ENCODE measurements at regions not wholly inside any gene's neighbourhood (a gene's known extent, or its start where the extent isn't known, plus 50 kb on each side); places are given as distances from the start of the nearest gene placed in this dataset.

- CTCF ChIA-PET (ENCODE audit: partially characterized antibody) = no interaction called here
- DNase-seq = no peak
- POLR2A ChIA-PET (ENCODE audit: partially characterized antibody) = no interaction called here
- Histone ChIP-seq H3K4me3 (ENCODE audit: low read length in 2 of 2) (no peak overlapping the region), H3K9me3 (ENCODE audit: control insufficient read depth in 1 of 2, low read length in 2 of 2) (no peaks in the 10 kb centered on the region), H3K4me1 (ENCODE audit: insufficient read depth, low read length) (no peaks in the 10 kb centered on the region), H3K36me3 (ENCODE audit: insufficient read depth, low read length) (no peaks in the 10 kb centered on the region), H3K27ac (ENCODE audit: low read depth, low read length) (no peak overlapping the region), H3K27me3 (ENCODE audit: insufficient read depth, low read length) (no peaks in the 10 kb centered on the region)
- Mint-ChIP-seq H3K36me3 (no peaks in the 10 kb centered on the region), H3K4me3 (no peak overlapping the region), H3K27me3 (peaks cover 0 to 5% of the 10 kb centered on the region in 2 donors), H3K9me3 (peaks cover 0 to 2% (median 0%) of the 10 kb centered on the region in 8 donors), H3K4me1 (no peaks in the 10 kb centered on the region), H3K27ac (no peak overlapping the region)
- intact Hi-C loops (cut with micrococcal nuclease) = no loop called here
Observed at GRCh38 chr11:90349731-90350130, 126.9 kb upstream of the CHORDC1 start.

- intact Hi-C loops (cut with micrococcal nuclease) = no loop called here
- no peak overlapping the region for H3K4me3 ChIP-seq (ENCODE audit: low read length in 2 of 2)
- Mint-ChIP-seq H3K36me3 (no peaks in the 10 kb centered on the region), H3K4me3 (no peak overlapping the region), H3K27ac (no peak overlapping the region), H3K4me1 (no peaks in the 10 kb centered on the region), H3K9me3 (peaks cover 0 to 4% (median 0%) of the 10 kb centered on the region in 8 donors), H3K27me3 (peaks cover 0 to 1% of the 10 kb centered on the region in 2 donors)
- DNase-seq = no peak
- no peaks in the 10 kb centered on the region for H3K27me3 ChIP-seq (ENCODE audit: insufficient read depth, low read length)
- H3K9me3 ChIP-seq (ENCODE audit: control insufficient read depth in 1 of 2, low read length in 2 of 2) = no peaks in the 10 kb centered on the region
- ChIA-PET CTCF (ENCODE audit: partially characterized antibody) (no interaction called here), POLR2A (ENCODE audit: partially characterized antibody) (no interaction called here)
- H3K4me1 ChIP-seq (ENCODE audit: insufficient read depth, low read length) = no peaks in the 10 kb centered on the region
- no peak overlapping the region for H3K27ac ChIP-seq (ENCODE audit: low read depth, low read length)
- no peaks in the 10 kb centered on the region for H3K36me3 ChIP-seq (ENCODE audit: insufficient read depth, low read length)
Observed at GRCh38 chr11:90344546-90344945, 121.7 kb upstream of the CHORDC1 start.

DNA sequence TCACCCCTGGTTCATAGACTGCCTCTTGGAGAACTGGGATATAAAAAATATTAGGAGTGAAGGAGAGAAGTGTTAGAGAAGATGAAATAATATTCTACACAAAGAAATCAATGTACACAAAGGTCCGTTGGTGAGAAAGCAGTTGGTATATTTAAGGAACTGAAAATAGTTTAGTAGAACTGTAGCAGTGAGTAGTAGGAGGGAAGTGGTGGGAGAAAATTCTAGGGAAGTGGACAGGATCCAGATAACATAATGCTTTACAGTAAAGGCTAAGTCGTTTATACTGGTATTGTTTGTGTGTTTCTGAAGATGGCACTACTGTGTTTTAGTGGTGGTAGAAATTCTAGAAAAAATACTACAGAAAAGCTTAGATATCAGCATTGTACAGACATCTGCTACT, 120.8 kb upstream of the CHORDC1 start:
- DNase-seq = no peak
- Histone ChIP-seq H3K27me3 (ENCODE audit: insufficient read depth, low read length) (no peaks in the 10 kb centered on the region), H3K4me3 (ENCODE audit: low read length in 2 of 2) (no peak overlapping the region), H3K27ac (ENCODE audit: low read depth, low read length) (no peak overlapping the region), H3K9me3 (ENCODE audit: control insufficient read depth in 1 of 2, low read length in 2 of 2) (no peaks in the 10 kb centered on the region), H3K36me3 (ENCODE audit: insufficient read depth, low read length) (no peaks in the 10 kb centered on the region), H3K4me1 (ENCODE audit: insufficient read depth, low read length) (no peaks in the 10 kb centered on the region)
- Mint-ChIP-seq H3K36me3 (no peaks in the 10 kb centered on the region), H3K4me1 (no peaks in the 10 kb centered on the region), H3K27ac (no peak overlapping the region), H3K4me3 (no peak overlapping the region), H3K27me3 (peaks cover 1 to 2% of the 10 kb centered on the region in 2 donors), H3K9me3 (peaks cover 0 to 4% (median 0%) of the 10 kb centered on the region in 8 donors)
- intact Hi-C loops (cut with micrococcal nuclease) = no loop called here
- POLR2A ChIA-PET (ENCODE audit: partially characterized antibody) = no interaction called here
- CTCF ChIA-PET (ENCODE audit: partially characterized antibody) = no interaction called here

GRCh38 chr11:90341986-90342385, 119.1 kb upstream of the CHORDC1 start:
- Mint-ChIP-seq H3K4me1 (no peaks in the 10 kb centered on the region), H3K36me3 (no peaks in the 10 kb centered on the region), H3K27ac (no peak overlapping the region), H3K4me3 (no peak overlapping the region), H3K27me3 (peaks cover 1 to 4% of the 10 kb centered on the region in 2 donors), H3K9me3 (peaks cover 0 to 2% (median 0%) of the 10 kb centered on the region in 8 donors)
- no peak overlapping the region for H3K4me3 ChIP-seq (ENCODE audit: low read length in 2 of 2)
- H3K27ac ChIP-seq (ENCODE audit: low read depth, low read length) = no peak overlapping the region
- intact Hi-C loops (cut with micrococcal nuclease) = no loop called here
- no peaks in the 10 kb centered on the region for H3K36me3 ChIP-seq (ENCODE audit: insufficient read depth, low read length)
- H3K4me1 ChIP-seq (ENCODE audit: insufficient read depth, low read length) = no peaks in the 10 kb centered on the region
- DNase-seq = no peak
- CTCF ChIA-PET (ENCODE audit: partially characterized antibody) = no interaction called here
- H3K9me3 ChIP-seq (ENCODE audit: control insufficient read depth in 1 of 2, low read length in 2 of 2) = no peaks in the 10 kb centered on the region
- no peaks in the 10 kb centered on the region for H3K27me3 ChIP-seq (ENCODE audit: insufficient read depth, low read length)
- POLR2A ChIA-PET (ENCODE audit: partially characterized antibody) = no interaction called here

DNA sequence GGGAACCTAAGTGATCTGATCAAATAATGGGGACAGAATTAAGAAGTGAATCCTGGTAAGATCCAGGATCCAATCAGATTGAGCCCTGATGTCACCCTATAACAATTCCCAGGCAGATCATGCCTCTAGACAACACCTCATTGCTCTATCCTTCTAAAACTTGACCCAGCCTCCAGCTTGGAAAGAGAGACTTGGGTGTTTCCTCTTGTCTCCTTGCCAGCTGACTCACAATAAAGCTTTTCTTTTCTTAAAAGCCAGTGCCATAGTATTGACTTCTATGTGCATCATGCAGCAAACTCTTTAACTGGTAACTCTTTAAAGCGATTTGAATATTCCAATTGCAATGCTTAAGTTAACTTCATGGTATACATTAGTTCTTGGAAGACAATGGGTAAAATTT, 109.6 kb upstream of the CHORDC1 start:
- Histone ChIP-seq H3K9me3 (ENCODE audit: control insufficient read depth in 1 of 2, low read length in 2 of 2) (no peaks in the 10 kb centered on the region), H3K27me3 (ENCODE audit: insufficient read depth, low read length) (no peaks in the 10 kb centered on the region), H3K36me3 (ENCODE audit: insufficient read depth, low read length) (no peaks in the 10 kb centered on the region), H3K4me1 (ENCODE audit: insufficient read depth, low read length) (no peaks in the 10 kb centered on the region), H3K27ac (ENCODE audit: low read depth, low read length) (no peak overlapping the region), H3K4me3 (ENCODE audit: low read length in 2 of 2) (no peak overlapping the region)
- Mint-ChIP-seq H3K27me3 (peaks cover under 1 to 2% of the 10 kb centered on the region in 2 donors), H3K4me1 (no peaks in the 10 kb centered on the region), H3K4me3 (no peak overlapping the region), H3K36me3 (no peaks in the 10 kb centered on the region), H3K9me3 (no peaks in the 10 kb centered on the region), H3K27ac (no peak overlapping the region)
- CTCF ChIA-PET (ENCODE audit: partially characterized antibody) = no interaction called here
- intact Hi-C loops (cut with micrococcal nuclease) = no loop called here
- POLR2A ChIA-PET (ENCODE audit: partially characterized antibody) = no interaction called here
- no peak for DNase-seq

GRCh38 chr11:90330632-90331031, 107.8 kb upstream of the CHORDC1 start:
- H3K4me1 Mint-ChIP-seq = no peaks in the 10 kb centered on the region

DNA sequence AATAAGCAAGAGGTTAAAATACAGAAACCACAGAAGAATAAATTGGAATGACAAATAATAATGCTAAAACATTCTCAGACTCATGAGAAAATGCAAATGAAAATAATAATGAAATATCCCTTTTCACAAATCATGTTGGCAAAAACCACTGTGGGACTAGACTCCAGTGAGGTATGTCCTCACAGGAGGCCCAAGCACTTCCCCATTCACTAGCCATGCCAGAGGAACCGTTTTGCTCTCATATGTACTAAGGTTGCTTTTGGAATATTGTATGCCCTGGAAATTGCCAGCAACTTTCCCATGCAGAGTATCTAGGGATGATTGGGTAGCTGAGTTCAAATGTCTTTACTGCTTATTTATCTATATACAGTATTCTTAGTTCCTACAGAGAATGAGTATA, 106.2 kb upstream of the CHORDC1 start:
- Histone ChIP-seq H3K4me1 (ENCODE audit: insufficient read depth, low read length) (no peaks in the 10 kb centered on the region), H3K4me3 (ENCODE audit: low read length in 2 of 2) (no peak overlapping the region), H3K9me3 (ENCODE audit: control insufficient read depth in 1 of 2, low read length in 2 of 2) (no peaks in the 10 kb centered on the region), H3K27me3 (ENCODE audit: insufficient read depth, low read length) (no peaks in the 10 kb centered on the region), H3K36me3 (ENCODE audit: insufficient read depth, low read length) (no peaks in the 10 kb centered on the region), H3K27ac (ENCODE audit: low read depth, low read length) (no peak overlapping the region)
- Mint-ChIP-seq H3K36me3 (no peaks in the 10 kb centered on the region), H3K27ac (no peak overlapping the region), H3K4me1 (no peaks in the 10 kb centered on the region), H3K9me3 (peaks cover 0 to 2% (median 0%) of the 10 kb centered on the region in 8 donors), H3K4me3 (no peak overlapping the region), H3K27me3 (no peaks in the 10 kb centered on the region)
- CTCF ChIA-PET (ENCODE audit: partially characterized antibody) = no interaction called here
- intact Hi-C loops (cut with micrococcal nuclease) = no loop called here
- POLR2A ChIA-PET (ENCODE audit: partially characterized antibody) = no interaction called here
- DNase-seq = no peak

More at GRCh38 chr11:90330632-90331031, 107.8 kb upstream of the CHORDC1 start:
- H3K27me3 ChIP-seq (ENCODE audit: insufficient read depth, low read length) = no peaks in the 10 kb centered on the region
- H3K4me3 ChIP-seq (ENCODE audit: low read length in 2 of 2) = no peak overlapping the region
- Mint-ChIP-seq H3K27me3 (no peaks in the 10 kb centered on the region), H3K9me3 (no peaks in the 10 kb centered on the region), H3K27ac (no peak overlapping the region), H3K36me3 (no peaks in the 10 kb centered on the region), H3K4me3 (no peak overlapping the region)
- ChIA-PET POLR2A (ENCODE audit: partially characterized antibody) (no interaction called here), CTCF (ENCODE audit: partially characterized antibody) (no interaction called here)
- DNase-seq = no peak
- no peaks in the 10 kb centered on the region for H3K36me3 ChIP-seq (ENCODE audit: insufficient read depth, low read length)
- no peaks in the 10 kb centered on the region for H3K9me3 ChIP-seq (ENCODE audit: control insufficient read depth in 1 of 2, low read length in 2 of 2)
- intact Hi-C loops (cut with micrococcal nuclease) = no loop called here
- no peaks in the 10 kb centered on the region for H3K4me1 ChIP-seq (ENCODE audit: insufficient read depth, low read length)
- H3K27ac ChIP-seq (ENCODE audit: low read depth, low read length) = no peak overlapping the region

GRCh38 chr11:90326647-90327046, 103.8 kb upstream of the CHORDC1 start:
- no peaks in the 10 kb centered on the region for H3K27me3 ChIP-seq (ENCODE audit: insufficient read depth, low read length)
- CTCF ChIA-PET (ENCODE audit: partially characterized antibody) = no interaction called here
- intact Hi-C loops (cut with micrococcal nuclease) = no loop called here
- Mint-ChIP-seq H3K27me3 (peaks cover 3 to 6% of the 10 kb centered on the region in 2 donors), H3K4me3 (no peak overlapping the region), H3K4me1 (no peaks in the 10 kb centered on the region), H3K36me3 (no peaks in the 10 kb centered on the region), H3K27ac (no peak overlapping the region), H3K9me3 (peaks cover 0 to 2% (median 0%) of the 10 kb centered on the region in 8 donors)
- POLR2A ChIA-PET (ENCODE audit: partially characterized antibody) = interaction anchor here (1.3 kb wide), 1 partner anchor 10 kb away, joined by 3 read pairs; no protein-coding TSS in a partner anchor
- H3K4me1 ChIP-seq (ENCODE audit: insufficient read depth, low read length) = no peaks in the 10 kb centered on the region
- no peaks in the 10 kb centered on the region for H3K9me3 ChIP-seq (ENCODE audit: control insufficient read depth in 1 of 2, low read length in 2 of 2)
- no peaks in the 10 kb centered on the region for H3K36me3 ChIP-seq (ENCODE audit: insufficient read depth, low read length)
- H3K27ac ChIP-seq (ENCODE audit: low read depth, low read length) = no peak overlapping the region
- no peak overlapping the region for H3K4me3 ChIP-seq (ENCODE audit: low read length in 2 of 2)
- no peak for DNase-seq
